Adrenal gland (tissue), 5 donors: ENCODE measurements at regions not wholly inside any gene's neighbourhood (a gene's known extent, or its start where the extent isn't known, plus 50 kb on each side); places are given as distances from the start of the nearest gene placed in this dataset.

Source experiments
- POLR2A ChIP-seq, 2 donors: fragments of 450-650 bp; IDR thresholded peaks; one replicate each; pipeline ENCODE4 v1.6.1; 2017; ENCODE audit warnings: antibody characterized with exemption in 2 of 2, mild to moderate bottlenecking in 2 of 2, moderate library complexity in 1 of 2
- TF ChIP-seq, protein P1 (sequence below), 6 experiments: fragments of 450-650 bp in 4 of 6; fragments of 200-600 bp in 2 of 6; sonication (generic) in 1 of 6; IDR thresholded peaks; 1 replicate in 5 of 6; 2 replicates in 1 of 6; pipeline versions ENCODE4 v1.5.1 to v1.8.0; 2016 to 2021; ENCODE audit warnings: antibody characterized with exemption in 6 of 6, mild to moderate bottlenecking in 2 of 6, moderate library complexity in 1 of 6
- donor health status: DM: no; HTN: no; CAD: no.

DNA sequence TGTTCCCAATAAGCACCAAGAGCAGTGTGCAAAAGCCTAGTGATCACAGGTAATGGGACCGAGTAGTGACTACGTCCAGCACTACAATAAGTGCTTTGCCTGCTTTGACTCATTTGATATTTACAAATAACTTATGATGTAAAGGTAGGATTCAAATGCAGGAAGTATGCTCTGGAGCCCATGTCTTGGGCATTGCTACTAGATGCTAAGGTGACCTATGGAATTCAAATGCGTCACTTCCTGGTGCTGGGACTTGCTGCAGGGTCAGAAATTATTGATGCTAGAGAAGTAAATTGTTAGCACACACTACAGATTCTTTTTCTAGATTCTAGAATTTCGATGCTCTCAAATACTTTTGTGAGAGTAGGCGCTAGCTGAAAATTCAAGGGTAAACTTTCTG is 101.2 kb upstream of the TSC22D2 start:
- TF ChIP-seq, protein P1, sequence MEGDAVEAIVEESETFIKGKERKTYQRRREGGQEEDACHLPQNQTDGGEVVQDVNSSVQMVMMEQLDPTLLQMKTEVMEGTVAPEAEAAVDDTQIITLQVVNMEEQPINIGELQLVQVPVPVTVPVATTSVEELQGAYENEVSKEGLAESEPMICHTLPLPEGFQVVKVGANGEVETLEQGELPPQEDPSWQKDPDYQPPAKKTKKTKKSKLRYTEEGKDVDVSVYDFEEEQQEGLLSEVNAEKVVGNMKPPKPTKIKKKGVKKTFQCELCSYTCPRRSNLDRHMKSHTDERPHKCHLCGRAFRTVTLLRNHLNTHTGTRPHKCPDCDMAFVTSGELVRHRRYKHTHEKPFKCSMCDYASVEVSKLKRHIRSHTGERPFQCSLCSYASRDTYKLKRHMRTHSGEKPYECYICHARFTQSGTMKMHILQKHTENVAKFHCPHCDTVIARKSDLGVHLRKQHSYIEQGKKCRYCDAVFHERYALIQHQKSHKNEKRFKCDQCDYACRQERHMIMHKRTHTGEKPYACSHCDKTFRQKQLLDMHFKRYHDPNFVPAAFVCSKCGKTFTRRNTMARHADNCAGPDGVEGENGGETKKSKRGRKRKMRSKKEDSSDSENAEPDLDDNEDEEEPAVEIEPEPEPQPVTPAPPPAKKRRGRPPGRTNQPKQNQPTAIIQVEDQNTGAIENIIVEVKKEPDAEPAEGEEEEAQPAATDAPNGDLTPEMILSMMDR (IDR thresholded peaks at IDR 0.05), result no peak
- no peak for TF ChIP-seq POLR2A (IDR thresholded peaks at IDR 0.05)
